B cell (primary cell): ENCODE measurements at regions not wholly inside any gene's neighbourhood (a gene's known extent, or its start where the extent isn't known, plus 50 kb on each side); places are given as distances from the start of the nearest gene placed in this dataset.

ENCODE experiments used
- CTCF ChIP-seq: fragments of 200-600 bp; IDR thresholded peaks from one replicate; pipeline ENCODE4 v1.8.0; 2022; ENCODE audit warnings: antibody characterized with exemption, mild to moderate bottlenecking
- EZH2 ChIP-seq: IDR thresholded peaks from 2 replicates; pipeline ENCODE4 v1.6.1; 2012; ENCODE audit warnings: borderline replicate concordance, low read depth, mild to moderate bottlenecking, moderate library complexity, low read length; ENCODE audit not compliant: insufficient read depth, poor library complexity, severe bottlenecking

GRCh38 chr11:69365558-69365957 is 71.6 kb downstream of the MYEOV start:
- TF ChIP-seq CTCF (no peak), EZH2 (no peak)
